NCI-H345 treated with DMSO at 0.1 percent for 48 hours (cell line): ENCODE measurements at regions not wholly inside any gene's neighbourhood (a gene's known extent, or its start where the extent isn't known, plus 50 kb on each side); places are given as distances from the start of the nearest gene placed in this dataset.
"Not testable (repeated sequence)": the region's sequence is repeated elsewhere in the genome, so short reads cannot be mapped to it uniquely, and the experiment has no call there.

Experiments used
- DNase-seq: peaks from one replicate; lab custom pipeline; 2025; ENCODE audit not compliant: unreplicated experiment; lab: John Stamatoyannopoulos, UW

DNA sequence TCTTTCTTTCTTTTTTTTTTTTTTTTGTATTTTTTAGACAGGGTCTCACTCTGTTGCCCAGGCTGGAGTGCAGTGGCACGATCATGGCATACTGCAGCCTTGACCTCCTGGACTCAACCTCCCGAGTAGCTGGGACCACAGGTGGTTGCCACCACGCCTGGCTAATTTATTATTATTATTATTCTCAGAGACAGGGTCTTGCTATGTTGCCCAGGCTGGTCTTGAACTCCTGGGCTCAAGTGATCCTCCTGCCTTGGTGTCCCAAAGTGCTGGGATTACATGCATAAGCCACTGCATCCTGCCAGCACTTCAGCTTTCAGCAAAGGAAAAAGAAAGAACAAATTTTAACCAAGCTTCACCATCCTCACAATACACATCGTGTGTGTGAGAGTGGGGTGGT is 97.9 kb upstream of the SERBP1 start:
- DNase-seq: no peak

DNA sequence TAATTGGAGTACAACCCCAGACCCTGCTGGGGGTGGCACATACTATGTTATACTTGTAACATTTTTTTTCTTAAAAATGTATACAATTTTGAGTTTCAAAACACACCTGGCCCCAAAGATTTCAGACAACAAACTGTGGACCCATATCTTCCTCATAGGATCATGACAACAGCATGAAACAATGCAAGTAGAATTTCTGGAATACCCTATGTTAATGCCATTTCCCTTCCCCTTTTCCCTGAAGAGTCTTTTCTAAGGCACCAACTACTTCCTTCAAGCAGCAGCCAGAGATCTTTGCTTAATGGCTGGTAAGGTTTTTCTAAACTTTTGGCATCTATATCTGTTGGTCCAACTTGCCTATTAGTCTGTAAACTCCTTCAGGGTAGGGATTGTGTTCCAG is 99.9 kb upstream of the SERBP1 start:
- DNase-seq: no peak

DNA sequence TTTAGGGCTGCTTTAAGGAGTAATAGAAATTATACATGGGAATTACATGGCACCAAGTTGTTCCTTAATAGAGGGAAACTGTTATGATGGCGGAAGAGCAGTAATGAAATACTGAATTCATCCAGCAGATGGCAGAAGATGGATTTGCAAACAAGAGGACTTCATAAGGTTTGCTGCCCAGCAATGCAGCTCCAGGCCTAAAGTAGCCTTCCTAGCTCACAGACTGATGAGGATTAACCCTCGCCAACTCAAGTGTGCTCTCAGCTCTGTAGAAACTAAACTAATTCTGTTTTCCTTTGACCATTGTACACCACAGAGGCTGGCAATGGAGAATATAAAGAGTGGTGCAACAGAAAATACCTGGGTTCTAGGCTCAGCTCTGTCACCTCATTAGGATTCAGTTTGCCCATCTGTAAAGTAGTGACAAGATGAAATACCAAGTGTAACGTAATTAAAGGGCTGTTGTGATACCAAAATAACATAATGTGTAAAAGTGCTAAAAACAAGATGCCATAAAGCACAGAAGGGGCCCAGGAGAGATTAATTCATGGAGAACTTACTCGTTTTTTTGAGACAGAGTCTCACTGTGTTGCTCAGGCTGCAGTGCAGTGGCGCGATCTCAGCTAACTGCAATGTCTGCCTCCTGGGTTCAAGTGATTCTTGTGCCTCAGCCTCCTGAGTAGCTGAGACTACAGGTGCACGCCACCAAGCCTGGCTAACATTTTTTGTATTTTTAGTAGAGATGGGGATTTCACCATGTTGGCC is 102.4 kb upstream of the SERBP1 start:
- peak; percentile 39 for DNase-seq

DNA sequence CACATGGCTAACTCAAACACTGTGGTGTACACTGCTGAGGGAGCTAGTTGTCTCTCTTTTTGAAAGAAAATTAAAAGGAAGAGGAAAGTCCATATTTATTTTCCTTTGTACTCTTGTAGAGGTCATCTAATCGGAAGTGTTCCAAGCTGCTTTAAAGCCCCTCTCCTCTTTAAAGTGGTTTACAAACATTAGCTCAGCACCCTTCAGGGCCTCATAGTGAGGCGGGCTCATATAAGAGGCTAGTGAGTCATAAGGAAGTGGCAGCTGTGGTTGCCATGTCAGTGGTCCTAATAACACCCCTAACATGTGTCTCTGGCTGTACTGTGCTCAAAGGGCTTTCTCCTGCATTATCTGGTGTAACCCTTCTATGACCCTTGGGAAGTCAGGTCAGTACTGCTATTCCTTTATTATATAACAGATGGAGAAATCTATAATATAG is 104.4 kb upstream of the SERBP1 start:
- DNase-seq: peak; percentile 36

DNA sequence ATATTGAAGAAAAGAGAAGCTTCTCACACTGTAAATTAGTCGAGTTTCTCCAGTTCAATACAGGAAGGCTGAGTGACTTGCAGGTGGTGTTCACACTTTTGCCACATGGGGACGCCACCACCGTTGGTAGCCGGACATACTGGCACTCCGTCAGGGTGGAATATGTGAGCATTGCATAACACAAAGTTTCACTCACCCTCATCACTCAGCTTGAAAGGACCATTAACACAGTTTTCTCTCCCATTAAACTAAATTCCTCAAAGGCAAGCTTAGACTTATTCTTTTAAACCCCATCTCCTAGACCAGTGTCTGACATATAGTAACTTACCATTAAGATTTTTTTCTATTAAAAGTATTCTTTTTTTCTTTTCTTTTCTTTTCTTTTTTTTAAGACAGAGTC is 105.3 kb upstream of the SERBP1 start:
- no peak for DNase-seq

DNA sequence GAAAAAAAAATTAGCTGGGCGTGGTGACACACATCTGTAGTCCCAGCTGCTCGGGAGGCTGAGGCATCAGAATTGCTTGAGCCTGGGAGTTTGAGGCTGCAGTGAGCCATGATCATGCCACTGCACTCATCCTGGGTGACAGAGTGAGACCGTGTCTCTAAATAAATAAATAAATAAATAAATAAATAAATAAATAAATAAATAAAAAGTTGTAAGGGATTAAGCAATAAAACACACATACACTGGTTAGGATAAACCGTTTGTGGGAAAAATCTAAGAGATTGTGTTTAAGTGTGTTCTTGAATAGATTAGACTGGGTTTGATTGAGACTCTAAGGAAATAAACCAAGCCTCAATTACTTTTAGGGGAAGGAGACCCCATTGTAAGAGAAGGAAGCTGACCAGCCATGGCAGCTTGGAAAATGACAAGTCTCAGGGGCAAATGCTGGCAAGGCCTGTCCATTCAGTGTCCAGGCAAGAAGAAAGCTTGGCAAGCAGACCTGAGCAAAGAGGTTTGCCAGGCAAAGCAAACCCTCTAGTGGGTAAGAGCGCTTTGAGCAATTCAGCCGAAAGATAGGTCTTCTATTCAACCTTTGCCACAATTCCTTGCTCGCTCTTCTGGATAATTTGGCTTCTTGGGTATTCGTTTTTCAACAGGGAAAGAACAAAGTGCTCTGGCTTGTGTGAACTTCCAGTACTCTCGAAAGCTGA is 106.9 kb upstream of the SERBP1 start:
- DNase-seq: peak; percentile 21

DNA sequence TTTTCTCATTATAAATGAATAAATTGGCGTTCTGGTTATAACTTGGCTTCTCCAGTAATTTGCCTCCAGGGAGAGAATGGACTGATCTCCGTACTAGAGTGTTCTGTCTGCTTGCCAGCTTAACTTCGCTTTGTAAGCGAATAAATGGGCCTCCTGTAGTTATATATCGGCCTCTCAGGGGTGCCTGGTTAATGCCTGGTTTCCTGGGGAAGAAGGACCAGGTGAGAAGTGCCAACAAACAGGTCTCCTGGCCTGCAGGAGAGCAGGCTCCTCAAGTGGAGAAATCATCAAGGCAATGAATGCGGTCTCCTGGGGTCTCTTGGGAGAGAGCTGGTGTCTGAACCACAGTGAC is 107.4 kb upstream of the SERBP1 start:
- DNase-seq: peak; percentile 21

DNA sequence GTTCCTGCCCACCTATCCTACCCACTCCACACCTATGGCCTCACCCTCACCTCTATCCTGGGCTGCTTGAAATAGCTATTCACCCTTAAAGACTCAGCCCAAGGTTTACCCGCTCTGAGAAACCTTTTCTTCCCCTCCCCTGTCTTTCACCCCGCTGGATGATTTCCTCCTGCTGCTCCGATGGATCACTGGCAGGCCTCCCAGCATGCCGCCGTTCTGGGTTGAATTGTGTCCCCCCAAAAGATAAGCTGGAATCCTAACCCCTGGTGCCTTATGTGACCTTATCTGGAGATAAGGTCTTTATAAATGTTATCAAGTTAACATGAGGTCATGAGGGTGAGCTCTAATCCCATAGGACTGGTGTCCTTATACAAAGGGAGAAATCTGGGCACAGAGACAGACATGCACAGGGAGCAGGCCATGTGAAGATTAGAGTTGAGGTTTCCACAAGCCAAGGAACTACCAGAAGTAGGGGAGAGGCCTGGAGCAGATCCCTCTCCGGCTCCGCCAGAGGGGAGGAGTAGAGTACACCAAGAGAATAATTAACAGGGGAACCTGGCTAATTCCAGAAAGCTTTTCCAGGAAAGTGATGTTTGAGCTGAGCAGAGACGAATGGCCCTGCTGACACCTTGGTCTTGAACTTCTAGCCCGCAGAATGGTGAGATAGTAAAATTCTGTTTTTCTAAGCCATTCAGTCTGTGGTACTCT is 110.0 kb upstream of the SERBP1 start:
- no peak for DNase-seq

DNA sequence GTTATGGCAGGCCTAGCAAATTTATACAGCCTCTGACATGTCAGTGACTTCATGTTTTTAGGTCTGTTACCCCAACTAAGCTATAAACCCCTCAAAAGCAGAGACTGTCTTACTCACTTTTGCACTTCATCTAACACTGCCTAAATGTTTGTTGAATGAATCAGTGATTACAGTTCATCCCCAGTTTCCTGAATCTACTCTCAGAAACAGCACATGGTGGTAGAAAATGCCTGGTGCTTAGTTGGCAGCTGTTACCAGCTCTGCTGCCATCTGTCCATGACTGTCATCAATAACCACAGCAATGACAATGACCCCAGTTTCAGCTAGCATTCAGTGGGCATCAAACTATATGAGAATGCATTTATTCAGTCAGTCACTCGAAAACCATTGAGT is 110.5 kb upstream of the SERBP1 start:
- DNase-seq: no peak

DNA sequence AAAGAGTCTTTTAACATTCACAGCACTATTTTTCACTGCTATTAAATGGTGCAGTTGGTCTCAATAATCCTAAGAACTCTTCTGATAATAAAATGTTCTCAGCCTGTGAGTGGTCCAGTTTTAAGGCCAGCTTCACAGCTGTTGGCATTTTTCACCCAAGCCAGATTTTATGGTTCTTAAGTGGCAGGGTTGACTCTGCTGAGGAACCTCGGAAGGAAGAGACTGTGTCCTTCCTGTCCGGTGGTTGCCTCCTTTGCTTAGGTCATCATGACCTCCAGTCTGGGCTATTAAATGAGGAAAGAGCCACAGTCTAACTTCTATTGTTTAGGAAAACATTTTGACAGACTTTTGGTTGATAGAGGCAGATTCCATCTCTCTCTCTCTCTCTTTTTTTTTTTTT is 112.5 kb upstream of the SERBP1 start:
- no peak for DNase-seq

DNA sequence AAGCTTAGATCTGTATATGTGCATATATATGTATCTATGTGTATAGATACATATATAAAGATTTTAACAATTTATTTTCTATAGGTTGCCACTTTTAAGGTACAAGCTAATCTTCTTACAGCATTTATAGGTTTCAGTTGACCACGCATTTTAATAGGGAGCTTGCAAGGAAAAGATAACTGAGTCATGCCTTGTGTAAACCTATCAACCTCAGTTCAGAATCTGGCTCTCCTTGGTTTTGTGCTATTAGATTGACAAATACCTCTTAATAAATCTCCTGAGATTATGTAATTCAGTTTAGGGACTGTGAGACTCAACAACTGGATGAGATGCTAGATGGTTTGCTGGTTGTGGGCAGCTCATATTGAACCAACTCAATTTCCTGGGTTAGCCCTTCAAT is 114.7 kb upstream of the SERBP1 start:
- no peak for DNase-seq

DNA sequence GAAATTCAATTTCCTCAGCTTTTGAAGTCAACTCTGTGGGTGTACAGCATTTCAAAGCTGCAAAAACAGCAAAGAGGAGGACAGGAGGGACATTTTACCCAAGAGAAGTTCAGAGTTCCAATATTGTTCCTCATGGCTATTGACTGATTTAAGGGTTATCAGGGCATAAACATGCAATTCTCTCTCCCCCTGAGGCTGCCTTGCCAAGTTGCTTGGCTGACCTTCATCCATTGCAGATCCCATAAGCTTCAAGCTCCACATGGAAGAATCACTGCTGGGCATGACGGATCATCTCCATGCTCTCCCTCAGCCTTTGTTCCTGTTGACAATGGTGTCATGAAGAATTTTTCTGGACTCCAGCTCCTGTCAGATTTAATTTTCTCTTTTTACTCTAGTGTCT is 115.2 kb upstream of the SERBP1 start:
- no peak for DNase-seq

DNA sequence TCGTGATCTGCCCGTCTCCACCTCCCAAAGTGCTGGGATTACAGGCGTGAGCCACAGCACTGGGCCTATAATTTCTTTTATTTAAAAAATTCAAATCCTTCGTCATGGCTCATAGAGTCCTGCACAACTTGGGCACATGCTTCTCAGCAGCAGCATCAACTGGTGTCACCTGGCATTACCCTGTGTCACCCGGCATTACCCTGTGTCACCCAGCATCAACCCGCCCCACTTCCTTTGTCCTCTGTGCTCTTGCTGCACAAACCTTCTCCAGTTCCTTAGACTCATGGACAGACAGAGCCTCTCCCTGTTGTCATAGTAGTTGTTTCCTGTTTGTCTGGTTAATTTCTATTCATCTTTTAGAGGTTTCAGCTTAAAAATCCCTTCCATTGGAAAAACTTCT is 121.2 kb upstream of the SERBP1 start:
- no peak for DNase-seq

DNA sequence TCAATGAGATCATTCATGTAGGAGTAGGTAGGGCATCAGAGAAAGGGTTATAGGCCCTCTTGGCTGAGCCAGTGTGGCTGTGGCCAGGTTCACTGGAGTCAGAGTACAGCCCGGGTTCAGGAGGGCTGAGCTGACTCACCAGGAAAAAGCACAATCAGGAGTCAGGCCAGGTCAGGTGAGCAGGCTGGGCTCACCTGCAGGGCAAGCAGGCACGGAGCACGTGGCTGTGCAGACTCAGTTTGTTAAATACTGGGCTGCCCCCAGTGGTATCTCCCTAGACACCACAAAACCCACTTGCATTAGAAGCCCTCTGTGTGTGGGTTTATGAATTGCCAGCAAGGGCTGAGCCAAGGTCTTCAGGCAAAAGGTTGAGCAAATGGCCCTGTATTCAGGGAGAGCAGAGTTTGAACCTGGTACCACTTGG is 122.1 kb upstream of the SERBP1 start:
- no peak for DNase-seq

DNA sequence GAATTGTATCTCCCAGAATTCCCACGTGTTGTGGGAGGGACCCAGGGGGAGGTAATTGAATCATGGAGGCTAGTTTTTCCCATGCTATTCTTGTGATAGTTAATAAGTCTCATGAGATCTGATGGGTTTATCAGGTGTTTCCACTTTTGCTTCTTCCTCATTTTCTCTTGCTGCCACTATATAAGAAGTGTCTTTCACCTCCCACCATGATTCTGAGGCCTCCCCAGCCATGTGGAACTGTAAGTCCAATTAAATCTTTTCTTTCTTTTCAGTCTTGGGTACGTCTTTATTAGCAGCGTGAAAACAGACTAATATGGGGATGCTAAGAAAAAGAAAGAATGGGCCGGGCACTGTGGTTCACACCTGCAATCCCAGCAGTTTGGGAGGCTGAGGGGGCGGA is 124.0 kb upstream of the SERBP1 start:
- DNase-seq: not testable (repeated sequence)

DNA sequence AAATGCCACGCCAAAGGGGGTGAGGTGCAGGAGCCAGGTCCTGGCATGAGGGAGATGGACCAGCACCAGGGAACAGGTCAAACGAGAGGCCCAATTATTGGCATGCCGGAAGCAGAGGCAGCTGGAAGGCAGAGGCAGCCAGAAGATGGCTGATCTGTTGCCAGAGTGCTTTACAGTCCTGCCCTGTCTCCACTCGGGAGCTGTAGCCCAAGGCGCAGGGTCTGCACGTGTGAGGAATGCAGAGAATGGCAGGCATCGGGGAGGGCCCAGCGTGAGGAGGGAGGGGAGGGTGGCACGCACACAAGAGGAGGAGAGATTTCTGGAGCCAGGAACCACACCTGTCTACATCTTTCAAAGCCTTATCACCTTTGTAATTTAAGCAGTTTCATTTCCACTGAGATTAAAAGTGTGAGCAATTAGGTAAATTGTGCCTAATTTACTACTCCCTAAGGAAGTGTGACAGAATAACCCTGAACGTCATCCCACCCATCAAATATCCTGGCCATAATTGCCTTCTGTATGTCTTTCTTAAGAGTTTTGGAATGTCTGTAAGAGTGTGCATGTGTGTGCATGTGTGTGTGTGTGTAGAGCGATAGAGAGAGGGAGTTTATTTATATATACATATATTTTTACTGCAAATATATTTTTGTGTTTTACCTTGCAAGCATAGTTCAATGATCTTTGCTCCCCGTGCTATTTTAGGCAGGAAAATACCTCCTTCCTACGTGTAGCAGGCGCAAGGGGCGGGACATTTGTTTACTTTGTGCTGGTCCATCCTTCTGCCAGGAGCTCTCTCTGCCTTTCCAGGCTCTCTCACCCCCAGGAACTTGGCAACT is 125.5 kb upstream of the SERBP1 start:
- DNase-seq: no peak

DNA sequence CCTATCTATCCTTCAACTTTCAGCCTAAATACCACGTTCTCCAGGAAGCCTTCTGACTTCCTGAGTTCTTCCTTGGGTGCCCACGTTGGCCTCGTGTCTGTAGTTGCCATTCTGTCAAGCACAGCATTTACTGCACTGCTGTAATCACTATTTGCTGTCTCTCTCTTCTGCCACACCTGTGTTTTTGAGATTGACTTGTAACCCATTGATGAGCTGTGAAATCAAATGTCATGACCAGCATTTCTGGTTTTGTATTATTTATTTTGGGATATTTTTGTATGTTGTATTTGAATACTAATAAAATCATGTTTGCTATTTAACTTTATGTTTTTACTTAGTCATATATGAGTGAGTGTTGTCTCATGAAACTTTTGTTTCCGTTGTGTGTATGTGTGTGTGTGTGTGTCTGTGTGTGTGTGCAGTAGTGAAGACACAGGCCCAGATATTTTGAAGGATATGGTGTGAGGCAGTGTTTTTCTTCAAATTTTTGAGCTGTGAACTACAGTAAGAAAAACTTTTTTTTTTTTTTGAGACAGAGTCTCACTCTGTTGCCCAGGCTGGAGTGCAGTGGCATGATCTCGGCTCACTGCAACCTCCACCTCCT is 126.2 kb upstream of the SERBP1 start:
- no peak for DNase-seq

DNA sequence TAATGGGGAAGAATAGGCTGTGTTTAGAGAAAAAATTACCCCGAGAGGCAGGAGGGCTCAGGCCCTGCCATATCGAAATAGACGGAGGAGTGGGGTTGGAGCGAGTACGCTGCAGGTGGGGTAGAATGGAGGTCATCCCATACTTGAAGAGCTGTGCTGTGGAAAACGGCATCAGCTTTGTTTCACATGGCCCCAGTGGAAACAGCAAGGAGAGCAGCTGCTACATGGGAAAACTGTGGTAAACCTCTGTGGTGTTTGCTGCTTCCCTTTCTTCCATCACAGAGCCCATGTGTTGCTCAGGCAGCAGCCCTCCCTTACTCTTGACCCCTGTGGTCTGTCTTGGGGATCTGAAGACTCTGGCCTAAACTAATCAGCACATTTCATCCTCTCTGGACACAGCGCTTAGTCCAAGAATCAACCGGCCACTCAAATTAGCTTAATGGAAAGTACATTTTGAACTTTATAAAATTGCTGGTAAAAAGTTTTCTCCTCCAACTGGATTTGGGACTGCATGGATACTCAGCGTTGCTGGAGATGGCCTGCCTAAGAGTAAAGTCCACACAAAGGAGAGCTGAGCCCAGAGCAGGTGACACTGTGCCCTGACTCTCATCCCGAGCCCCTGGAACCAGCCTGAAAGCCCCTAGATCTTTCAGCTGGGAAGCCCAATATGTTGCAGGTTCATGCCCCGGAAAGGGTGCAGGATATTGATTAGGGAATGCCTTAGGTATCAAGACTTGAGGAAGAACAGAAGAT is 127.1 kb upstream of the GADD45A start:
- DNase-seq: no peak

DNA sequence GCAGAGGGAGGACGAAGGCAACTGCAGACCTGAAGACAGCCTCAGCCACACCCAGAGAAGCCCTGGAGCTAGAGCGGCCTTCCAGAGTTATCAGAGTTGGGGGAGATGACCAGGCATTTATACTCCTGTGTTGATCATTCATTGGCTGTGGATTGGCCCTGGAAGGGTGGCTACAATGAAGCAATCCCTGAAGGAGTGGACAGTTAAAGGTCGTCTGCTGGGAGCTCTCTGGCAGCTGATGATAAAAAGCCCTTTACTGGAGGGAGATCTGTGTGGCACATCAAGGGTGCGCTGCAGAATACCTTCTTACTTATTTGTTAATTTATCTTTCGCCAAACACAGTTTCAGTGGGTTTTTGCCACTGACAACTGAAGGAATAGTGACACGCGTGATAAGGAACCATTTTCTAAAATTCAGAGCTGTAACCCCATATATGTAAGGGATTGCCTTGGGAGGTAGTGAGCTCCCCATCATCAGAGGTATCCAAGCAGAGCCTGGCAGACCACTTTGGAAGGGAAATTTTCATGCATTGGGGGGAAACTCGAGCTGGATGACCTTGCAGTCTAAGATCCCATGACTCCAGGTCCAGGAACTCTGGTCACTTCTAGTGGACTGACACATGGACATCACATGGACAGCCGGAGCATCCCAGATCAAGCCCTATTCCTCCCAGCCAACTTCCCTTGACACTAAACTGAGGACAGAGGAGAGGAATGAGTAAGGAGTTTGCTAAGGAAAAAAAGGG is 126.4 kb upstream of the GADD45A start:
- no peak for DNase-seq
